ENCODE measurements at regions not wholly inside any gene's neighbourhood (a gene's known extent, or its start where the extent isn't known, plus 50 kb on each side); places are given as distances from the start of the nearest gene placed in this dataset.

GRCh38 chr18:25701821-25702220 lies 349.9 kb upstream of the ZNF521 start:
- no peak overlapping the region for H3K9ac ChIP-seq (ENCODE audit: low read depth, low read length)
- no peaks in the 10 kb centered on the region for H3K36me3 ChIP-seq (ENCODE audit: insufficient read depth, low read length)
- no peaks in the 10 kb centered on the region for H3K9me3 ChIP-seq (ENCODE audit: control insufficient read depth, insufficient read depth, low read length)
- H3K4me1 ChIP-seq (ENCODE audit: insufficient read depth, low read length) = no peaks in the 10 kb centered on the region

- Histone ChIP-seq H3K9me3 (ENCODE audit: control insufficient read depth, insufficient read depth, low read length) (no peaks in the 10 kb centered on the region), H3K36me3 (ENCODE audit: insufficient read depth, low read length) (no peaks in the 10 kb centered on the region), H3K9ac (ENCODE audit: low read depth, low read length) (no peak overlapping the region), H3K4me1 (ENCODE audit: insufficient read depth, low read length) (no peaks in the 10 kb centered on the region)
These were observed 335.1 kb upstream of the ZNF521 start for GRCh38 chr18:25686960-25687500.

- Histone ChIP-seq H3K4me1 (ENCODE audit: insufficient read depth, low read length) (no peaks in the 10 kb centered on the region), H3K9me3 (ENCODE audit: control insufficient read depth, insufficient read depth, low read length) (no peaks in the 10 kb centered on the region), H3K36me3 (ENCODE audit: insufficient read depth, low read length) (no peaks in the 10 kb centered on the region), H3K9ac (ENCODE audit: low read depth, low read length) (no peak overlapping the region)
These were observed 333.1 kb upstream of the ZNF521 start for GRCh38 chr18:25685088-25685487.

GRCh38 chr18:25679491-25679890 lies 327.5 kb upstream of the ZNF521 start:
- no peak overlapping the region for H3K9ac ChIP-seq (ENCODE audit: low read depth, low read length)

GRCh38 chr18:25678221-25678620 lies 326.3 kb upstream of the ZNF521 start:
- H3K9ac ChIP-seq (ENCODE audit: low read depth, low read length) = no peak overlapping the region
- no peaks in the 10 kb centered on the region for H3K9me3 ChIP-seq (ENCODE audit: control insufficient read depth, insufficient read depth, low read length)
- peaks cover 14% of the 10 kb centered on the region; the same call in 1 of the 2 replicates for H3K4me1 ChIP-seq (ENCODE audit: insufficient read depth, low read length)
- H3K36me3 ChIP-seq (ENCODE audit: insufficient read depth, low read length) = no peaks in the 10 kb centered on the region

More at GRCh38 chr18:25679491-25679890, 327.5 kb upstream of the ZNF521 start:
- no peaks in the 10 kb centered on the region for H3K9me3 ChIP-seq (ENCODE audit: control insufficient read depth, insufficient read depth, low read length)
- no peaks in the 10 kb centered on the region for H3K36me3 ChIP-seq (ENCODE audit: insufficient read depth, low read length)
- H3K4me1 ChIP-seq (ENCODE audit: insufficient read depth, low read length) = peaks cover 14% of the 10 kb centered on the region; the same call in 1 of the 2 replicates

- peaks cover 14% of the 10 kb centered on the region; the same call in 1 of the 2 replicates for H3K4me1 ChIP-seq (ENCODE audit: insufficient read depth, low read length)
- no peak overlapping the region for H3K9ac ChIP-seq (ENCODE audit: low read depth, low read length)
- H3K9me3 ChIP-seq (ENCODE audit: control insufficient read depth, insufficient read depth, low read length) = no peaks in the 10 kb centered on the region
- no peaks in the 10 kb centered on the region for H3K36me3 ChIP-seq (ENCODE audit: insufficient read depth, low read length)
These were observed 323.3 kb upstream of the ZNF521 start for GRCh38 chr18:25675123-25675850.

- Histone ChIP-seq H3K4me1 (ENCODE audit: insufficient read depth, low read length) (peaks cover 8% of the 10 kb centered on the region; the same call in 1 of the 2 replicates), H3K9me3 (ENCODE audit: control insufficient read depth, insufficient read depth, low read length) (no peaks in the 10 kb centered on the region), H3K9ac (ENCODE audit: low read depth, low read length) (no peak overlapping the region), H3K36me3 (ENCODE audit: insufficient read depth, low read length) (no peaks in the 10 kb centered on the region)
These were observed 322.2 kb upstream of the ZNF521 start for GRCh38 chr18:25674183-25674582.

GRCh38 chr18:25672490-25672889 lies 320.5 kb upstream of the ZNF521 start:
- Histone ChIP-seq H3K9me3 (ENCODE audit: control insufficient read depth, insufficient read depth, low read length) (no peaks in the 10 kb centered on the region), H3K36me3 (ENCODE audit: insufficient read depth, low read length) (no peaks in the 10 kb centered on the region), H3K4me1 (ENCODE audit: insufficient read depth, low read length) (peaks cover 8% of the 10 kb centered on the region; the same call in 1 of the 2 replicates)

GRCh38 chr18:25669741-25670140 lies 317.8 kb upstream of the ZNF521 start:
- no peak overlapping the region for H3K9ac ChIP-seq (ENCODE audit: low read depth, low read length)
- H3K4me1 ChIP-seq (ENCODE audit: insufficient read depth, low read length) = no peaks in the 10 kb centered on the region
- no peaks in the 10 kb centered on the region for H3K9me3 ChIP-seq (ENCODE audit: control insufficient read depth, insufficient read depth, low read length)
- H3K36me3 ChIP-seq (ENCODE audit: insufficient read depth, low read length) = no peaks in the 10 kb centered on the region

More at GRCh38 chr18:25672490-25672889, 320.5 kb upstream of the ZNF521 start:
- H3K9ac ChIP-seq (ENCODE audit: low read depth, low read length) = no peak overlapping the region

- Histone ChIP-seq H3K9me3 (ENCODE audit: control insufficient read depth, insufficient read depth, low read length) (no peaks in the 10 kb centered on the region), H3K36me3 (ENCODE audit: insufficient read depth, low read length) (no peaks in the 10 kb centered on the region), H3K4me1 (ENCODE audit: insufficient read depth, low read length) (no peaks in the 10 kb centered on the region), H3K9ac (ENCODE audit: low read depth, low read length) (no peak overlapping the region)
These were observed 310.3 kb upstream of the ZNF521 start for GRCh38 chr18:25662272-25662671.

GRCh38 chr18:25661831-25662230 lies 309.9 kb upstream of the ZNF521 start:
- Histone ChIP-seq H3K9ac (ENCODE audit: low read depth, low read length) (no peak overlapping the region), H3K36me3 (ENCODE audit: insufficient read depth, low read length) (no peaks in the 10 kb centered on the region), H3K9me3 (ENCODE audit: control insufficient read depth, insufficient read depth, low read length) (no peaks in the 10 kb centered on the region), H3K4me1 (ENCODE audit: insufficient read depth, low read length) (no peaks in the 10 kb centered on the region)

GRCh38 chr18:25659541-25659940 lies 307.6 kb upstream of the ZNF521 start:
- Histone ChIP-seq H3K36me3 (ENCODE audit: insufficient read depth, low read length) (no peaks in the 10 kb centered on the region), H3K4me1 (ENCODE audit: insufficient read depth, low read length) (no peaks in the 10 kb centered on the region), H3K9me3 (ENCODE audit: control insufficient read depth, insufficient read depth, low read length) (no peaks in the 10 kb centered on the region), H3K9ac (ENCODE audit: low read depth, low read length) (no peak overlapping the region)

GRCh38 chr18:25658476-25658875 lies 306.5 kb upstream of the ZNF521 start:
- Histone ChIP-seq H3K36me3 (ENCODE audit: insufficient read depth, low read length) (no peaks in the 10 kb centered on the region), H3K9ac (ENCODE audit: low read depth, low read length) (no peak overlapping the region), H3K9me3 (ENCODE audit: control insufficient read depth, insufficient read depth, low read length) (no peaks in the 10 kb centered on the region), H3K4me1 (ENCODE audit: insufficient read depth, low read length) (no peaks in the 10 kb centered on the region)

GRCh38 chr18:25651553-25651952 lies 299.6 kb upstream of the ZNF521 start:
- H3K9ac ChIP-seq (ENCODE audit: low read depth, low read length) = no peak overlapping the region
- no peaks in the 10 kb centered on the region for H3K36me3 ChIP-seq (ENCODE audit: insufficient read depth, low read length)
- no peaks in the 10 kb centered on the region for H3K4me1 ChIP-seq (ENCODE audit: insufficient read depth, low read length)
- no peaks in the 10 kb centered on the region for H3K9me3 ChIP-seq (ENCODE audit: control insufficient read depth, insufficient read depth, low read length)

- Histone ChIP-seq H3K9me3 (ENCODE audit: control insufficient read depth, insufficient read depth, low read length) (no peaks in the 10 kb centered on the region), H3K36me3 (ENCODE audit: insufficient read depth, low read length) (no peaks in the 10 kb centered on the region), H3K9ac (ENCODE audit: low read depth, low read length) (no peak overlapping the region), H3K4me1 (ENCODE audit: insufficient read depth, low read length) (no peaks in the 10 kb centered on the region)
These were observed 298.4 kb upstream of the ZNF521 start for GRCh38 chr18:25650201-25650941.

All from ES-I3 (cell line).